GM19351 (cell line): ENCODE measurements at regions not wholly inside any gene's neighbourhood (a gene's known extent, or its start where the extent isn't known, plus 50 kb on each side); places are given as distances from the start of the nearest gene placed in this dataset.

Experiments used
- ATAC-seq: cut with Tn5 transposase; IDR thresholded peaks from one replicate; pipeline ENCODE4 v1.9.1; 2021; ENCODE audit warnings: mild to moderate bottlenecking, moderate library complexity; ENCODE audit not compliant: unreplicated experiment

DNA sequence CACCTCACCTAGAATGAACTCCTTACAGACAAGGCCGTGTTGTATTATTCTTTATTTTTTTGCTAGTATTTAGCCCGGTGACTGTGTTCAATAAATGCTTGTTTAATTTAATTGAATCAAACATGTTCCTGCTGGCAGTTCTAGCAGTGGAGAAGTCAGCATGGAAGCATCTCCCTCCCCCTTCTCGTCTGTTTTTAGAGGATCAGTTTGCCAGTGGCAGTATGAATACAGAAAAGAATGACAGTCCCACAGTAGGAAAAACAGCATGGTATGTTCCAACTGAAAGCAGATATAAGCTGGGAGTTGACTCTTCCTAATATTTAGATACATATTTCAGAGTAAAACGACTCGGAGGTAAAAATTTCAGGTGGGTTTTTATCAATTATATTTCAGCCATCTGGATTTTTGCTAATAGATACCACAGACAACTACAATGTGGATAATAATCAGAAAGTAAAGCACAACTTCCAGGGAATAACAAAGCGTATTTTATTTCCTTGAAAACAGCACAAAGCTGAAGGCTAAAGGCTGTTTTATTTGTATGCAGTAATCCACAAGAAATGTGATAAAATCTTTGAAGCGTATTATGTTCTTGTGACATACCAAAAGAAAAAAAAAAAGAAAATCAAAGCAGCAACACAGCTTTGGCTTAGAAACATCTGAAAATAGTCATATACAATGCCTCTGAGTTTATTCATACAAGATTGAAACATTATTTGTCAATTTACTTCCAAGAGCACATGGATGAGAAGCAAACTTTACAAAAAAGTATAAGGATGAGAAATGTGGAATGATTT lies 244.5 kb upstream of the KCNMB2 start:
- no peak for ATAC-seq

DNA sequence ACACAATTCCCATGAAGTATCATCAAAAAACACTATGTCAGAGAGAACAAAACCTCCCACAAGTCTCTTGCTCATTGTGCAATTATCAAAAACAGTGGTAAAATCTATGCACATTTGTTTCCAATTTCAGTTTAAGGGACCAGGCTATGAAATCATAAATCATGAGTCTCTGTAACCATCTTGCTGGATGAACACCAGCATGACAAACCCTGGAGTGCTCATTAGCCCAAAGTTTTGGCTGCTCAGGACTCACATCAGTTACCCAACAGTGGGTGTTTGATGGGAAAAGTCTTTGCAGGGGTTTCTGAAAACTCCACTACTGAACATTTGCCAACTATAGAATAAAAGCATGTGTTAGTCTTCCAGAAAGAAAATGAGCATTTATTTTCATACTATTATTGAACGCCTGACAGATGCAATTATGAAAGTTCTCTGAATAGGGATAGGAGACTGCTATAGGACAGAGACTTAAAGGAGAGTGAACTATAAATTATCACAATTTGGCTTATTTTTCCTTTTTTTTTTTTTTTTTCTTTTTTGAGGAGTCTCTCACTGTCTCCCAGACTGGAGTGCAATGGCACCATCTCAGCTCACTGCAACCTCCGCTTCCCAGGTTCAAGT lies 240.8 kb upstream of the KCNMB2 start:
- ATAC-seq = no peak

DNA sequence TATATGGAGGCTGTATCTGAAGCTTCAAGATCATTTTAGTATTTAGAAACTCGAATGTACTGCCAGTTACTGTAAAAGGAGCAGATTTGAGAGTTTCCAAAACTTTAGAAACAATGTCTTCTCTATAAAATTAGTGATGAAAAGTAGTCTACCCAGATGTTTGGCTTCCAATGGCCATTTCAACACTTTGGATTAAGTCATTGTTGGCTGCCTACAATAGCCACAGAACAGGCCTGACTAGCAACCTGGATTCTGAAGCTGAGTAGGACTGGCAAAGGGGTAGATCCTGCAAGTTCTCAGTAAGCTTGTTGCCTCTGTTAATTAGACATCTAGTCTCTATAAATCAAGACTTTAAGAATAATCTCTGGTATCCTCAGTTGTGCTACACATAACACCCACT lies 239.0 kb upstream of the KCNMB2 start:
- ATAC-seq = no peak

DNA sequence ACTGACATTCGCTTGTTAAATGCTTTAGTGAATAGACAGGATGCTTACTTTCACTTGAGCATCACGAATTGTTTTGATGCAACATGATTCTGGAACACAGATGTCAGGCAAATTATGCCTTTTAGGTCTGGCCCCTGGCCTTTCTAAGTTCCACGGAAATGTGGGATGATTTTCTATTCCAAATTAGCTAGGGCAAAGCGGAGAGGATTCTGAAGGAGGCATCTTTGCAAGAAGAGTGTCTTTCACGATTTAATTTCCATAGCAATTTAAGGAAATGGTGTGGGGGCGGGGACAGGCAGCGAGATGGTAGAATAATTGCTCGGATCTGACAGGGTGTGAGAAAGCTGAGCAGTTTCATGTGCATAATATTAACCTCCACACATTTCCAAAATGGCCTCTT lies 238.5 kb upstream of the KCNMB2 start:
- no peak for ATAC-seq

DNA sequence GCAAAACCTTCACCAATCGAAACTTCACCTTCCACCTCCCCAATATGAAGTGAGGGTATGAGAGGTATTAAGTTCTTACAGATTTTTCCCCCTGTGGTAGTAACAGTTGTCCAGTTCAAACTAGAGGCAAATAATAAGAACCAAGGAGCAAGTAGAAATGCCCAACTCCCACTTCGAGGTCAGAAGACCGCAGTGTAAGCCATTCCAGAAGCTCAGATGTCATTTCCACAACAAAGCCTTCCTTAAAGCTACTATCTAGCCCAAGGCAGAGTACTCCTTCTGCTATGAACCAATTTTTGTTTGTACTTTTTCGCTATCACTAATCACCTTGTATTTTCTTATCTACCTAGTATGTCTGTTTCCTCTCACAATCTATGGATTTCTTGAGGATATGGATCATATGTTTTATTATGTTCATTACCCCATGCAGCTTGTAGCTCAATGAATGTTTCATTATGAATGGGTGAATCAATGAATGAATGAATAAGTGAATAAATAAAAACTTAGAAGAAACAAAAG lies 235.7 kb upstream of the KCNMB2 start:
- ATAC-seq = no peak

DNA sequence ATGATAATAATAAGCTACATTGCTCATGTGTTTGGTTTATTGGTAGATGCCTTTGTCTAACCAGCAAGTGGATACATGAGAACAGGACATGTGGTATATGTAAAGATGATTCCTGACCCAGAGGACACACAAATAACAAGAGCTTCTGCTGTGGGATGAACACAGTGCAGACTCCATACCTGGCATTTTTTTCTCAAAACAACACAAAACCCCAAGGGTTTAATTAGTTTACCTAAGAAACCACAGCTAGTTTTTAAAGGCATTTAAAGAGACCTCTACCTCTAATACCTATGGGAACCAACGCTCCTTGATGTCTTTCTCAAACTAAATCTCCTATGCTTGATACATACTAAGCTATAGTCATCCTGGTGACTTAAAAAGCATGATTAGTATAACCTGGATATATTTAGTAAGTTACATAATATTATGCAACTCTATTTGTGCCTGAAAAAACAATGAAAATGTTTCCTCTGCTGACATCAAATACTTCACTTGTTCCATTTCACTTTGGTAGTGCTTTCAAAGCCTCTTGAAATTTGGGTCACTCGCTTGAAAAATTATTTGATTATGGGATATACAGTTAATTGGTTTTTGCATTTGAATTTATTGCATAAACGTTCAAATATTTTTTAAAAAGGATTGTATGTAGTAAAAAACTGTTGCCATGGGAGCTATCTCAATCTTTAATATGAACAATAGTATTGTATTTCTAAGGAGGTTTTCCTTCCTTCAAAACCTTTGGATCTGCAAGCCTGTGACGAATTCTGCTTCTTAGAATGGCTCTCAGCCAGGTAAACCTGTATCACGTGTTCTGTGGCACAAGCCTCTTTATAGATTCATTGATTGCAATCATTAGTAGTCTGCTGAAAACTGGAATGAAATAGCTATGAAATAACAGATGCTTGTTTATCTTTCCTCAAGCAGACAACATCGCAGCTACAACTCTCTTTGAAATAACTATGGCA lies 233.0 kb upstream of the KCNMB2 start:
- no peak for ATAC-seq

DNA sequence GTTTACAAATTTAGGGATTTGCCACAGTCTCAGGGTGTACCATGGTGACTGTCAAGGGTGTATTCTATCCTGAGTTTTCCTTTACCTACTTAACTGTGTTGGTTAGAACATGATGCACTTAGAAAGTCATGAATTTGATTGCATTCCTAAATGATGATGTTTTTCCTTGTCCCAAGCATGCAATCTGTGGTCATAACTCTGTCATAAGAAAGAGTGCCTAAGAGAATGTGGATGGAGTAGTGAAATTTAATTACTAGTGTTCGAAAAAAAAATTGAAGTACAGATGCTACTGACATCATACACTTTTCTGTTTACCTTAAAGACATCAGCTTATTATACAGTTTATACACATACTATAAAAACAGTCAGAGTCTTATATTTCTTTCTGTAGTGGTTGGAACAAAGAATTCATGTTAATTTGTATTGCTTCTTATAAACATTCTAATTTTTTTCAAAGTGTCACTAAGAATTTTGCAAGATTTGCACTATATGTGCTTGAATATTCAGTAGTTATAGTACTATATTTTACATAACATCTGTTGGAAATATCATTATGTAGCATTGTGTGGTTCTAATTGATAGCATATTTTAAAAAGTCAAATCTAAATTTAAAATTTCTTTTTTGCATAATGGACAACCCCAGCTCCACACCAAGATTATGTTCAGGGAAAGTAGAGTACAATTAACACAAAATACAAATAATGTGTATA lies 231.3 kb upstream of the KCNMB2 start:
- ATAC-seq = no peak

DNA sequence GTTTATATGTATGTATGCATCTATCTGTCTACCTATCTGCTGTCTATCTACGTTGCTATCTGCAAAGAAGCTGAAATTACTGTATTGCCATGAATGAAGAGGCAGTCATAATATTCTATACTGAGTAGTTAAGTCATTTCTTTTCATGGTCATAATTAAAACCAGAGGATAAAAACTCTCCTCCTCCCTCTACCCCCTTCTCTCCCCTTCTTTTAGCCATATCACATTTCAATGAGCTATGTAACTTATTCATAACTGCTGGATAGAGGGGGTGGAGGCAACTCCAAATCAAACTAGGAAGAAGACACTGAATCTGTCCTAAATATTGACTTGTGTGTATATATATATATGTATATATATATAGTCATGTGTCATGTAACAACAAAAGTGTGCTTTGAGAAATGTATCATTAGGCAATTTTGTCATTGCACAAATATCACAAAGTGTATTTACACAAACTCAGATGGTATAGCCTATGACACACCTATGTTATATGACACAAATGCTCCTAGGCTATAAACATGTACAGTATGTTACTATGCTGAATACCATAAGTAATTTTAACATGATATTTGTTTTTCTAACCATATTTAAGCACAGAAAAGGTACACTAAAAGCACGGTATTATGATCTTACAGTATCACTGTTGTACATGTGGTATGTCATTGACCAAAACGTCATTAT lies 229.7 kb upstream of the KCNMB2 start:
- no peak for ATAC-seq

DNA sequence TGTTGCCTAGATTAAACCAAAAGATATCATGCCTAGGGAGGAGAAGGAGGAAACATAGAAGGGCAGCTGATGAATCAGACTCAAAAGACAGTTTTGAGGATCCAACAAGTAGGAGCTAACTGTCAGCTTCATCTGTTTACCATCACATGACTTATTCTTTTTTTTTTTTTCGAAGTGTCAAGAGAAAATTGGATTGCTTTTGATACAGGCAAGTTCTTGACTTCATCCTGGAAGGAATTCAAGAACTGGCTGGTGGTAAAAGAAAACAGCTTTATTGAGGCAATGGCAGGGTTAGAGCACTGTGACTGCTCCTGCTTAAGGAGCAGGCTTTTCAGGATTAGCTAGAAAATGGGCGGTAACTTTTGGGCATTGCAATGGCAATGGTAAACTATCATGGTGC lies 227.5 kb upstream of the KCNMB2 start:
- no peak for ATAC-seq

DNA sequence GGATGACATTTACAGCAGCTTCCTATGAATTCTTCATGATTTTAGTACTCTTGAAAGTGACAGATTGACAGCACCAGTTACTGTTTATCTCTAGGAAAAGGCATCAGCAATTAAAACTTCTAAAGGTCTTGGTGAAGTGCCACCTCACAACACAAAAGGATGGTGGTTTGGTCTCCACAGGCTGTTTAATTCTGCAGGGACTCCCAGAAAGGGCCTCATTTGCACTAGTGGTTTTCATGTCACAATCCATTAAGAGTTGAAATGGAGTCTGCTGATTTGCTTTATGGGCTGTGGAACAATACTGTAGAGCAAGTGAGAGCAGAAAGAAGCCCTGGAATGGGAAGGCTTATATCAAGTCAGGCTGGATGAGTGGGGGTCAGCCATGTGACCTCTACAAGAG lies 225.3 kb upstream of the KCNMB2 start:
- no peak for ATAC-seq

DNA sequence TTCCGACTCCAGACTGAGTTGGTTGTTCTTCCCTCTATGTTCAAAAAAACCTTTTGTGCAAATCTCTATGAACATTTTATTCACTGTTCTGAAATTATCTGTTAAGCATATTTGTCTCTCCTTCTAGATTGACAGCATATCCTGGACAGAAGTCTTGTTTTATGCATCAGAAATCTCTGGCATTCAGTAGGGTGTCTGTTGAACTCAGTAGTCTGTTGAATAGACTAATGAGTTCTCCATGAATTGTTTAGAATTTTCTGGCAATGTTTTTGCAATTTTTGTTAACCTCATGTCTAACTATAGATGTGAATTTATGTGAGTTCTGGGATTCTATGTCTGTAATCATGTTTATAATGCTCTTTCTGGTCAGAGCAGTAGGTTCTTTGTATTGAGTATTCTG lies 222.5 kb upstream of the KCNMB2 start:
- ATAC-seq = no peak

DNA sequence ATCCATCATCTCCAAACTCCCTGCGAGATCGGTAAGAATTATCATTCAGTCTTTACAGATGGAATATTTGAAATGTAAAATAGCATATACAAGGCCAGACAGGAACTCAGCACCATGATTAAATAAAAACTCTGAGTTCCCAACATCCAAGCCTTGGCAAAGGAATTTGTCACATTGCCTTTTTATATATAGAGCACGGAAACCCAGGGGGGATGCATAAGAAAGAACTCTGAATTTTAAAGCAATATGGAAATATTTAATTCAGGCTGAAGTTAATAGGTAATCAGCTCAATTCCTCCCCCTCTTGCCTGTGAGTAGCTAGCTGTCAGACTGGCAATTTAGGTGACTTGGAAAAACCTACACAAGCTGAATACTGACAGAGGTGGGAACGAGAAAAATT lies 217.9 kb upstream of the KCNMB2 start:
- no peak for ATAC-seq

DNA sequence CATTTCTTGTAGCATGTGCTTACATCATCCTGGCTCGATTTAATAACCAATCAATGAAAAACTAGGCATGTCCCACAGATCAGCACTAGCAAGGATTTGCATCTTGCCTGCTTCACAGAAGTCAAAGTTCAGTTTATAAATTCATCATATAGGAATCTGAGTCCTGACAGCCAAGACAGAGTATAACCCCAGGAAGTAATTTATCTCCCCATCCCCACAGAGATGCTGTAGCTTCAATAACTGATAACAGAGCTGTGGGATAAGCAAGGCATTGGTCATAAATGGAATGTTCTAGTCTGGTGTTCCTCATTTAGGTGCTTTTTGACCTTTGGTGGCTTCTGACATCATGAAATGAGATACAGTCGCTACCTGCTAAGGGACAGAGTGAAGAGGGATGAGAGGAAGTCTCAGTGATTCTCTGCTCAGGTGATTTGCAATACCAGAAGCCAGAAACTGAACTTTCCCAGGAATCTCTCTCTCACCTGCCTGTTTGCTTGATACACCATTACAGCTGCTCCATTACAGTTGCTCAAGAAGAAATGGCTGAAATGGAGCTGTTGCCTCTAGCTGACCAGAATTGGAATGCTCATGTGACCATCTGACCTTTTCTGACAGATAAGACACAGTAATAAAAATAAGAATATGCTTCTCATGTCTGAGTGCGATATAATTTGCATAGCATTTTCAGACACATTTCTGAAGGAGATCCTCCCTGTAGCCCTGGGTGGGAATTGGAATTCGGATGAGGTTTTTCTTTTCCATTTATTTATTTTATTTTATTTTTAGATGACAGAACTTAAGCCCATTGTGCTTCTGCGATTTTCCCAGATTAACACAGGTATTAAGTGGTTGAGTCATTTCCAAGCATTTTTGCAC lies 217.1 kb upstream of the KCNMB2 start:
- ATAC-seq = no peak

DNA sequence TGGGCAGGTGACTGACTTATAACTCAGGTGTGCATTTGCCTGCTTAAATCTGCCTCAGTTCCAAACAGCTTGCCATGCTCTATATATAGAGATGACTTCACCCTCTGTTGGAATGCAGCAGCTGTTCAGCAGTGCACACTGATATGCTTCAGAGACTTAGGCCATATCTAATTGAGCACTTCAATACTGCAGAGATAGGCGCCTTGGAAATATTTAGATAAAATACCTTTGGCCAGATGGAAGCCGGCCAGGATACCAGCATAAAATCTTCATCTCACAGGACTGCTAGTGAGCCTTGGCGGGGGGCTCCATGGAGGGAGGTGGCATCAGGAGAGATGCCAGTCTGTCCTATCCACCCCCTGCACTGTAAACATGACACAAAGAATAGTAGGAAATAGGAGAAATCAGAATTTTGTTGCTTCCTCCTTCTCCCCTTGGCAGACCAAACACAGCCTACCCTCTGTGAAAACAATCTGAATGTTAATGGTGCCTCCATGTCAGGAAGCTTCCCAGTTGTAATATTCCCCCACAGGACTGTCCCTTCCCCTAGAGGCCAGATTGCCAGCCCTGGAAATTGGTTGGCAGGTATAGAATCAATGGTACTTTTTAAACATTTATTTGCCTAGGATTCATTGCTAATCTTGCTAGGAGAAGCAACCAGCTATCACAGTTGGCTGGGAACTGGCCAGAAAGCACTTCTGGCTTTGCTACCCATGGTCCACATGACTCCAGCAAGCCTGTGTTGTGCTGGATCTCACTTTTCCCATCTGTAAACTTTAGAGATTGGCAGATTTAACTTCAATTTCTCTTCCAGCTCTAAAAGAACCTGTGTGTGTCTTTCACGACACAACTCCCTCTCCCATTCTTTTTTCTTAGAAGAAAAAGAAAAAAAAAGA lies 215.5 kb upstream of the KCNMB2 start:
- no peak for ATAC-seq

DNA sequence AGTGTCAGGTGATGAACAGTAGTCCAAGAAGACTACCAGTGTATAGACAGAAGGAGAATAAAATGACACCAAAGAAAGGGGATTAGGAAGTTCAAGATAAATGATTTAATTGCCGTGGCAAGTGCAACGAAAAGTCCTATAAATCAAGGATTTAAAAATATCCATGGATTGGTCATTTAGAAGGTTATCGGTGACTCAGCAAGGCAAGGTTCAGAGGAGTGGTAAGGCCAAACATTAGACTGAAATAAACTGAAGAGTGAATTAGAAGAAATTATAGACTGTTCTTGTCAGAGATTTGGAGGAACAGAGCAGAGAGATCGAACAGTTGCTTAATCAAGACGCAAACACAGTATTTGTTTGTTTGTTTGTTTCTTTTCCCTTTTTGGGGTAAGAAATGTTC lies 211.9 kb upstream of the KCNMB2 start:
- no peak for ATAC-seq

DNA sequence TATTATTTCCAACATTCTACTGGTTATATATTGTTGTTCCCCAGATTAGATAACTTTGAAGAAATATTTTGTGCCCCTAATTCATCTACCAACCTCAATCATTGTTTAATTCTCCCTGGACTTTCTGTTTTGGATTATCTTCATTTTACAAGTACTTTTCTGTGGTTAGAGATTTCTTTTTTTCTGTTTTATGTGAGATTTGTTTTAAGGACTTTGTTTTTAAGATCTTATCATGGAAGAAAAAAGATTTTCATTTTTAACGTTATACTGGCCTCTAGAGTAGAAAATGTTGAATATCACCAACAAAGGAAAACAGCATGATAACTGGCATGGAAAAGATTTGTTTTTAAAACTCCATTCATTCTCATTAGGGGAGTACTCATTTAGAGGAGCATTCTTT lies 210.9 kb upstream of the KCNMB2 start:
- ATAC-seq = no peak

DNA sequence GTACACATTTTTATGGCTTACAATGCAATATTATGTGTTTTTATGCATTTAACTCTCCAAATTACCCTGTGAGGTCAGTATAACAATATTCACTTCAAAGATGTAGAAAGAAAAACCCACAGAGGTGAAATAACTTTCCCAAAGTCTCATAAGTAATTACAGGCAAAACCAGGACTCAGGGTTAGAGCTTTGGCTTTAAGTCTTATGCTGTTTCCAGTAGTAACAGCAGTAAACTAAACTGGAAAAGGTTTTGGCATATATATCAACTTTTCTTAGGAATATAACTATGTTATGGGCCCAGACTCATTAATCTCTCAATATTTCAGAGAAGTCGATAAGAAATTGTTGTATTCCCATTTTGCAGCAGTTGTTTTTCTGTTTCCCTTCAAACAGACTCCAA lies 206.3 kb upstream of the KCNMB2 start:
- no peak for ATAC-seq

DNA sequence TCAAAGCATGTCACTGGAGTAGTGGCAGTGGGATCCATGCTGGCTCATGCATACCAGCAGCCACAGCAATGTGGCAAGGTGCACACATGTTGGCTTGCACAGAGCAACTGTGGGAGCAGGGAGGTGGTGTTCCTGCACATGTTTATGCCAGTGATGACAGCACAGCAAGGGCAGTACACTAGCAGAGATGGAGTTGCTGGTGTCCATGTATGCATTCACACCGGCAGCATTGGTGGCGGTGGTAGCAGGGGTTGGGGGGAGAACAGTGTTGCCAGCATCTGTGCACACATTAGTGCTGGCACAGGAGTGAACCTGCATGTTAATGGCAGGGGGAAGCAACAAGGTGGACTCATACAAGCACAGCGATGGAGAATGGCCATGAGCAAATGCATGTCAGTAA lies 202.0 kb upstream of the KCNMB2 start:
- no peak for ATAC-seq
